ENCODE measurements at regions not wholly inside any gene's neighbourhood (a gene's known extent, or its start where the extent isn't known, plus 50 kb on each side); places are given as distances from the start of the nearest gene placed in this dataset.

GRCh38 chr11:95577716-95578460 lies 211.7 kb downstream of the FAM76B start:
- DNase-seq, result no peak

GRCh38 chr11:95576146-95576845 lies 213.3 kb downstream of the FAM76B start:
- DNase-seq, result no peak

GRCh38 chr11:95575517-95575916 lies 214.1 kb downstream of the FAM76B start:
- no peak for DNase-seq

- DNase-seq, result no peak
Measured at GRCh38 chr11:95571718-95572260, 217.8 kb downstream of the FAM76B start.

GRCh38 chr11:95570845-95571244 lies 218.7 kb downstream of the FAM76B start:
- DNase-seq, result no peak

GRCh38 chr11:95569207-95569606 lies 220.4 kb downstream of the FAM76B start:
- no peak for DNase-seq

GRCh38 chr11:95568281-95568680 lies 221.3 kb downstream of the FAM76B start:
- DNase-seq, result no peak

- DNase-seq, result no peak
Measured at GRCh38 chr11:95567685-95568084, 221.9 kb downstream of the FAM76B start.

GRCh38 chr11:95566211-95566610 lies 223.4 kb downstream of the FAM76B start:
- DNase-seq, result no peak

GRCh38 chr11:95565724-95566141 lies 223.8 kb downstream of the FAM76B start:
- DNase-seq, result no peak

- DNase-seq, result no peak
Measured at GRCh38 chr11:95563859-95564258, 225.7 kb downstream of the FAM76B start.

GRCh38 chr11:95563173-95563572 lies 226.4 kb downstream of the FAM76B start:
- DNase-seq, result no peak

- no peak for DNase-seq
Measured at GRCh38 chr11:95562196-95562921, 227.2 kb downstream of the FAM76B start.

- DNase-seq, result no peak
Measured at GRCh38 chr11:95559899-95560298, 229.7 kb downstream of the FAM76B start.

GRCh38 chr11:95557376-95557775 lies 232.2 kb downstream of the FAM76B start:
- no peak for DNase-seq

- no peak for DNase-seq
Measured at GRCh38 chr11:95556342-95557163, 233.0 kb downstream of the FAM76B start.

GRCh38 chr11:95556011-95556341 lies 233.6 kb downstream of the FAM76B start:
- DNase-seq, result no peak

- DNase-seq, result no peak
Measured at GRCh38 chr11:95554911-95555310, 234.7 kb downstream of the FAM76B start.

- DNase-seq, result no peak
Measured at GRCh38 chr11:95549301-95549700, 240.3 kb downstream of the FAM76B start.

- DNase-seq, result no peak
Measured at GRCh38 chr11:95548416-95548815, 241.2 kb downstream of the FAM76B start.

GRCh38 chr11:95547976-95548375 lies 241.6 kb downstream of the FAM76B start:
- DNase-seq, result no peak

GRCh38 chr11:95547186-95547585 lies 242.4 kb downstream of the FAM76B start:
- no peak for DNase-seq

All from NCI-H510A treated with DMSO at 0.1 percent for 48 hours (cell line).